ENCODE measurements at regions not wholly inside any gene's neighbourhood (a gene's known extent, or its start where the extent isn't known, plus 50 kb on each side); places are given as distances from the start of the nearest gene placed in this dataset.

DNA sequence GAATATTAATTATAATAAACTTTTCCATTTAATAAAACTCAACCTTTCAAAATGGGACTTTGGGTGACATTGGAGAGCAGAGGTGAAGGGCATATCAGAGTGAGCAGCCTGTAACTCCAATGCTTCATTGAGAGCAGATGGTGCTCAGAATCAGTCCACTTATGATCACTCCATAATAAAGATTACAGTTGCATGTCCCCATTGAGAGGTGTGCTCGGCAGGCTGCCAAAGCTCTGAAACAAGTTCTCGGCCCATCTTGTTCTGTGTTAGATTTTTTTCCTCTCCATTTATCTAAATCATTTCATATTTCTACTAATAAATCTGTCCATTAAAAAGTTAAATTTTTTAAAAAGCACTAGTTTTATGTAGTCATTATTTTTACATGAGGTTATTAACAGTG is 1786.4 kb upstream of the WWC1 start:
- peaks cover 5% of the 10 kb centered on the region for H3K9me3 ChIP-seq (replicated peaks; ENCODE audit: control insufficient read depth, insufficient read depth, low read length)
- no peaks in the 10 kb centered on the region for H3K4me1 ChIP-seq (ENCODE audit: control insufficient read depth, extremely low read depth, insufficient read depth, low read length)
- no peaks in the 10 kb centered on the region for H3K79me2 ChIP-seq (ENCODE audit: control insufficient read depth, insufficient read depth, low read length)
- CTCF ChIA-PET: no interaction called here
- H2AFZ ChIP-seq (ENCODE audit: low read depth, low read length): no peak overlapping the region
- POLR2A ChIA-PET: no interaction called here
- dilution Hi-C loops (cut with MboI; ENCODE audit: extremely low pct_ligation_motif_present, low sequenced_read_pairs) (no loop called here), intact Hi-C loops (cut with micrococcal nuclease) (no loop called here)
- no peak overlapping the region for H3K4me2 ChIP-seq (ENCODE audit: insufficient read depth, low read length)
- H3K36me3 ChIP-seq (ENCODE audit: control insufficient read depth in 2 of 2, extremely low read depth in 1 of 2, insufficient read depth in 2 of 2, low read length in 2 of 2): no peaks in the 10 kb centered on the region
- H3K9me1 ChIP-seq (replicated peaks; ENCODE audit: control insufficient read depth, extremely low read depth, insufficient read depth, low read length): no peaks in the 10 kb centered on the region
- FAIRE-seq: no peak
- H4K20me1 ChIP-seq (replicated peaks; ENCODE audit: control insufficient read depth, extremely low read depth, insufficient read depth, low read length): no peaks in the 10 kb centered on the region
- no peaks in the 10 kb centered on the region for H3K27me3 ChIP-seq (ENCODE audit: control insufficient read depth in 2 of 2, insufficient read depth in 2 of 2, low read length in 2 of 2)
- H3K9ac ChIP-seq (replicated peaks; ENCODE audit: extremely low read depth, insufficient read depth, low read length): no peak overlapping the region
- no peak for TF ChIP-seq GATA2 (IDR thresholded peaks at IDR 0.05; ENCODE audit: insufficient read depth, insufficient read length, low read depth, low read length)
- TF ChIP-seq MYC (IDR thresholded peaks at IDR 0.05; ENCODE audit: low read depth, low read length): no peak
- no peak for TF ChIP-seq CTCF (IDR thresholded peaks at IDR 0.05; ENCODE audit: extremely low read depth in 1 of 2, insufficient read depth in 1 of 2, low read depth in 1 of 2, low read length in 2 of 2)
- TF ChIP-seq POLR2A (IDR thresholded peaks at IDR 0.05; ENCODE audit: low read depth, low read length): no peak
- TF ChIP-seq FOS (IDR thresholded peaks at IDR 0.05; ENCODE audit: borderline replicate concordance, insufficient read depth, low read length): no peak
- TF ChIP-seq MAX (IDR thresholded peaks at IDR 0.05; ENCODE audit: insufficient read depth, insufficient read length): no peak
- no peak for TF ChIP-seq JUN (IDR thresholded peaks at IDR 0.05; ENCODE audit: borderline replicate concordance, insufficient read depth, insufficient read length, low read depth)
- no peak for TF ChIP-seq EZH2 (IDR thresholded peaks at IDR 0.05; ENCODE audit: borderline replicate concordance, low read depth, low read length, severe bottlenecking)
- TF ChIP-seq POLR2AphosphoS5 (IDR thresholded peaks at IDR 0.05; ENCODE audit: insufficient read depth, low read depth, low read length): no peak
- no peak for DNase-seq (ENCODE audit: low read depth, low spot score)
- BruUV-seq (replicated peaks): no TSS peak
- no peak overlapping the region for H3K4me3 ChIP-seq (replicated peaks in 1 of 3; ENCODE audit: insufficient read depth in 1 of 3, low read depth in 1 of 3, low read length in 3 of 3)
- no peak overlapping the region for H3K27ac ChIP-seq (ENCODE audit: insufficient read depth, low read depth, low read length)

Data from endothelial cell of umbilical vein (primary cell).